SK-MEL-5 (cell line): ENCODE measurements at regions not wholly inside any gene's neighbourhood (a gene's known extent, or its start where the extent isn't known, plus 50 kb on each side); places are given as distances from the start of the nearest gene placed in this dataset.
"Not testable (repeated sequence)": the region's sequence is repeated elsewhere in the genome, so short reads cannot be mapped to it uniquely, and the experiment has no call there.

Source experiments
- DNase-seq: peaks from one replicate; pipeline ENCODE4 v3.0.0-alpha.2; 2016; ENCODE audit warnings: low read depth, low spot score
- in situ Hi-C: cut with HindIII; loops from 2 replicates; pipeline ENCODE4 v1.10.0; 2016; ENCODE audit warnings: low sequenced_read_pairs, high pct_unique_total_duplicates, low pct_unique_long_range_greater_than_20kb

DNA sequence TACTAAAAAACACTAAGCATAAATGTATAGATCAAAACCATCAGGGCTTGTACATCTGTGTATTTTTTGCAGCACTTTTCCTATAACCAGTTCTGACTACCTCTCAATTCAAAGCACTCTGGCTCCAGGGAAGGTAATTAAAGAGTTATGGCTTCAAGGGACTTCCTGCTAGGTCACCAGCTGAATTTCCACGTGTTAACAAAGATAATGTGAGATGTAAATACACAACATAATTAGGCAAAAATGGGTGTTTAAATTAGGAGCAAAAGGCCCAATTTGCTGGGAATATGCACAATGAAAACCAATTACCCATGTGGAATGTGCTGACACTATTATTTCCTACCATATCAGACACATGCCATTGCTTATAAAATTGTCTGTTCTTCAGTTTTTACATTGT is 513.4 kb upstream of the FLRT2 start:
- in situ Hi-C loops = no loop called here
- DNase-seq = no peak

DNA sequence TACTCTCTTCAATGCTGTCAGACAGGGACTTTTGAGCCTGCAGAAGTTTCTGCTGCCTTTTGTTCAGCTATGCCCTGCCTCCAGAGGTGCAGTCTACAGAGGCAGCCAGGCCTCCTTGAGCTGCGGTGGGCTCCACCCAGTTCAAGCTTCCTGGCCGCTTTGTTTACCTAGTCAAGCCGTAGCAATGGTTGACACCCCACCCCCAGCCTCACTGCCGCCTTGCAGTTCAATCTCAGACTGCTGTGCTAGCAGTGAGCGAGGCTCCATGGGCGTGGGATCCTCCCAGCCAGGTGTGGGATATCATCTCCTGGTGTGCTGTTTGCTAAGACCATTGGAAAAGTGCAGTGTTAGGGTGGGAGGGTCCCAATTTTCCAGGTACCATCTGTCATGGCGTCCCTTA is 506.1 kb upstream of the FLRT2 start:
- DNase-seq, in situ Hi-C loops: not testable (repeated sequence)

DNA sequence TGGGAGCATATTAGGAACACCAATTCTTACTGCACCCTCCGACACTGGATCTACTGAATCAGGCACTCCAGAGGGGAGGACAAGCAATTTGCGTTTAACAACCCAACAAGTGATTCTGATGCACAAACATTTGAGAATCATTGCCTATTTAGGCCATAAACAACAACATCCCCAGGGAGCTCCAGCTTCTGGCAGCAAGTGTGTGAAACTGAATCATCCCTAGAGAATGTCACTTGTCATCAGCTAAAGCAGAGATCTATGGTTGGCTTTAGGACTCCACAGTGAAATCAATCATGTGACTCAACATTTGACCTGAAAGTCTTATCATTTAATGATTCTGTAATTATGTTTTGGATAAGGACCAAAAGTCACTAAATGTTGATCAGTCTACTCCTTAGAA is 505.0 kb upstream of the FLRT2 start:
- in situ Hi-C loops = no loop called here
- no peak for DNase-seq

DNA sequence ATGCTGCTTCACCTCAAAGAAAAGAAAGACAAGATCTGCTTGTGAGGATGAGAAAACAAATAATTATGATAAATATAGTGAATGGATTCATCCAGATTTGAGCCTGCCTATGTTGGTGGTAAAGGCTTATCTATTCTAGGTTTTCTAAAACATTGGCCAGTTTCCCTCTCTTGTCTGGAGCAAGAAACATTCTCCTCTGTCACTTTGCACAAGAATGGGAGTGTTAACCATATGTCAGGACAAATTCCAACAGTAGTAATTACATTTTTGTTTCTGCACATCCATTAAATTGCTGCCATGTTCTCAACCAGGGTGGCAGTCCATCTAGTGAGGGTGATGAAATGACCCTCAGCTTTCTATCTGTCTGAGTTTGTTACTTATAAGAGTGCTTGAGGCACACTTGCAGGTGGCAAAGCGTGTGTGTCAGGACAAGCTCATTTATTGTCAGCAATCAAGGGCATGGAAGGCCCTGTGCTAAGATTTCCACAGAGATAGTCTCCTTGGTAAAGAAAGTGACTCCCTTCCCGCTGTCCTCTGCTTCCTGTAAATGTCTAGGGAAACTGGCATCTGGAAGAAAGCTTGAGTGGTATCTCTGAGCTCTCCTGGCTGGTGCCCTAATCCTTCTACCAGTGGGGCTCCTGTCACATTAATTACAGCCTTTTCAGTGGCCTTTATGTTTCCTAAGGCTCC is 502.1 kb upstream of the FLRT2 start:
- DNase-seq = no peak
- in situ Hi-C loops = no loop called here

DNA sequence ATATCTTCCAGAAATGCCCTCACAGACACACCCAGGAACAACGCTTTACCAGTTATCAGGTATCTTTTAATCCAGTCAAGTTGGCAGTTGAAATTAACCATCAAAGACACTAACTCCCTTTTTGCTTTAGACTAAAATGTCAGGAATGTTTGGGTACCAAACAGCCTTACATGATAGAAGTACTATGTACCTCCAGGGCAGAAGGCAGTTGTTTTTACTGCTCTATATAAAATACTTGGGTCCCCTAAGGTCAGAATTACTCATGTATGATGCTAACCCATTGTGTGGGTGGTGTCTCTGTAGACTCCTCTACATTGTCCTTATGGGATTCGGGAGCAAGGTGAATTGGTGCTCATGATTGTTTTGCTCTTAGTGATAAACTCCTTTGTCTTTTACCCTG is 492.5 kb upstream of the FLRT2 start:
- DNase-seq = no peak
- in situ Hi-C loops = no loop called here

DNA sequence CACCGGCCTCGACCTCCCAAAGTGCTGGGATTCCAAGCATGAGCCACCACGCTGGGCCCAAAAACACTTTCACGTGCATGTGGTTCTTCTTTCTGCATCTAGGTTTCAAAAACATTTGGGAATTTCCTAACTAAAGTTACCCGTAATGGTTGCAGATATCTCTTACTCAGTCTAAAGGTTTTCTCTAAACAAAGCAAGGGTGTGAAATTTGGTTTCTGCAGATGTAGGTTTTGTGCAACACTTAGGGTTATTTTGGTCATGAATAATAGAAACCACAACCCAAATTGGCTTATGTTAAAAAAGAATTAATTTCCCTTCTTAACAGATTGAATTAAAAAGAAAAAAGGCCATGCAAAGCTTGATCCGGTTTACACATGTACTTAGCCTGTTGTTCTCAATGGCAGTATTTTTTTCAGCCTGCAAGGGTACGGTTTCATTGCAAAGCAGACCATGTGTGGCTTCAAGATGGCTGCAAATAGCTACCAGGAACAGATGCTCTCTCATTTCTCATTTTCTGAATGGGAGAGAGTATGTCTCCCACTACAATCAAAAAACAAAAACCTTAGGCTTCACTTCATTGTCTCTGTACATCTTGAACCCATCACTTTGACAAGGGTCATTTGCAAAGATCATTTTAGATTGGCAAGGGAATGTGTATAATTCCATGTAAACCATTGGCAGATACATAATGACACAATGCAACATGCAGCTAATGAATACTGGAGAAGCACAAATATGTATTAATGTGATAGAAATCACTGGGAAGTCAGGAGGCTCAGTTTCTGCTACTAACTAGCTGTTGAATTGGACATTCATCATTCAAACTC is 491.2 kb upstream of the FLRT2 start:
- in situ Hi-C loops = no loop called here
- DNase-seq = no peak

DNA sequence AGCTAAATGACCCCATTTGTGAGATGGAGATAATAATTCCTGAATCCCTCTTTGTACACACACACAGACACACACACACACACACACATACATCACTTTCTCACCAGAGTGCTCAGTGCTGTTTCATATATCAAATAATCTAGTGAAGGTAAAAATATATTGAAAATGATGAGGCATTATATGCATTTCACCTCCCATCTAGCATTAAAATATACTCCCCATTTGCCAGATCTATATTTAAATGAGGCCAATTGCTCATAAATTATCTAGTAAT is 490.7 kb upstream of the FLRT2 start:
- in situ Hi-C loops = no loop called here
- DNase-seq = no peak

DNA sequence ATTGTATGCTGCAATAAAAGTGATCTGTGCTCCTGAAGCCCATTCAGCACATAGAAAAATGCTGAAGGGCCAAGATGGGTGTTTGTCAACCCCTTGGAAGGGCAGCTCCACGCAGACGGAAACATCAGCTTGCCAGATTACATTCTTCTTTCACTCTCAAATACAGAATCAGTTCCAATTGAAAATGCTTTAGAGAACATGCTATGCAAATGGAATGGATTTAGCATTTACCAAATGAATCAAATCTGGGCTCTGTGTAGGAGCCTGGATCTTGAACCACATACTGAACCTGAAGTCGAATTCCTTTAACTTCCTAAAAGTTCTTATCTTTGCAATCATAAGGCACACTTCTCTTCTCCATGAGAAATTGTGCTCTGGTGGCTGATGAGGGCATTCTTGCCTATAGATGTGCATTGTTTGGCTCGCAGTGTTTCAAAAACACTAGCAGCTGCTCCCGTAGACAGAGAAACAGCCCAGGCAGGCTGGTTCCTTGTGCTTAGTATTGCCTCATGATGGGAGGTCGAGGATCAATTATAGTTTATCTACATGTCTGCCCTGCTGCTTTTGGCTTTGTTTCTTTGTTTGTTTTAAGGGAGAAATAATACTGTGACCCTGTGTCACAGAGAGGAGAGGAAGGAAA is 489.8 kb upstream of the FLRT2 start:
- in situ Hi-C loops = no loop called here
- no peak for DNase-seq

DNA sequence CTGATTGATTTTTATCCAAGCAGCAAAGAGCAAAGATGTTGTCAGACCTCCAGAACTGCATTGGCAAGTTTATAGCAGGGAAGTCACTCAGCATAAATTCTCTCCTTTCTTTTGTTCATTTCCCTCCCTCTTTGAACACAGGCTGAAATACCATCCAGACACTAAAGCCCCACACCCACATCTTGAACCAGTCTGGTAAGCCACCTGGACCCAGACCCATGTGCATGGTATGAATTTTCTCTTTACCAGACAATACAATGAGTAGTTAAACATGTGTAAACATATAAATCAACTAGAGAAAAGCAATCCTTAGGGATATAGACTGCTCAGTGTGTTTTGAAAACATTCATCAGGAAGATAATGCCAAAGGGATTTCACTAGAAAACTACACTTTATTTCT is 488.3 kb upstream of the FLRT2 start:
- in situ Hi-C loops = no loop called here
- DNase-seq = no peak

DNA sequence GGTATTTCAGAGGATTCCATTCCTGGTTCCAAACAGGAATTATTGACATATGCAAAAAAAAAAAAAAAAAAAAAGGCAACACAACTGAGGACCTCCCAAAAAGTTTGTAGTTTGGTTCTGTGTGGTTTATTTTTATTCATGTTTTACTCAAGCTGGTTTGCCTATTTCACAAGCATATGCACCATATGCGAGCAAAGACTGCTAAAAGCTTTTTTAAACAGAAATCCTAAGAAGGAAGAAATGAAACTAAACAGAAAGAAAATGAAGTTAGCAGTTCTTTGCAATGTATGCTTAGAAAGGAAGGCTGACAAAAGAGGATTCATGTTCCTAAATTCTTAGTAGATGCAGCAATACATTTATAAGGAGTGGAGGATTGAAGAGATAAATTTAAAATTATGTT is 487.6 kb upstream of the FLRT2 start:
- in situ Hi-C loops = no loop called here
- no peak for DNase-seq

DNA sequence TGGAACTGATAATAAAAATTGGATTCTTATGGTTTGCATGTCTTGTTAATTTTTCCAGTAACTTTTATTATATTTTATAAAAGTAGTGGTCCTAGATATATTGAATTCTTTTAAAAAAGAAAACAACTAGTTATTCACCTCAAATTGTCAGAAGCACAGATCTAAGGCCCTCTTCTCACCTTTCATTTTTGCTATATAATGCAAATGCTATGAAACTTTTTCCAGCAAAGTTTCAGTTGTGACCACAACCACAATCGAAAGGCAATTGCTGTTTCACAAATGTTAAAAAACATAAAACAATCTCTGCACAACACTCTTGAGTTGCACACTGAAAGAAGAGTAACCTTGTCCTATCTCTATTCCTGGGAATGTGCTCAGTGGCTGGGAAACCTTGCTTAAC is 479.8 kb upstream of the FLRT2 start:
- no peak for DNase-seq
- in situ Hi-C loops = no loop called here

DNA sequence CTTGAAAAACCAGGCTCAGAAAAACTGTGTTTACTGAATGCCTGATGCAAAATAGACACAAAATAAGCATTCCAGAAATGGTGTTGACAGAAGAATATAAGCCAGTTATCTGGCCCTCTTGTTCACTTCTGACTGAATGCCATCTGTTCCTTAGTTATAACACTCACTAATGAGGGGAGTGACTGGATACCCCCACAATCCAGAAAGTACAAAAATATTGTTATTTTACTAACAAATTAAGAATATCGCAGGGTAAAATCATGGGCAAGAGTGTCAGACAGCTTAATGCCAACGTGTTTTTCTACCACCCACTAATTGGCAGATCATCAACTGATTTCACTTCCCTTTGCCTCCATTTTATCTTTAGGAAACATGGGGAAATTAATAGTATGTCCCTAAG is 477.3 kb upstream of the FLRT2 start:
- in situ Hi-C loops = no loop called here
- no peak for DNase-seq

DNA sequence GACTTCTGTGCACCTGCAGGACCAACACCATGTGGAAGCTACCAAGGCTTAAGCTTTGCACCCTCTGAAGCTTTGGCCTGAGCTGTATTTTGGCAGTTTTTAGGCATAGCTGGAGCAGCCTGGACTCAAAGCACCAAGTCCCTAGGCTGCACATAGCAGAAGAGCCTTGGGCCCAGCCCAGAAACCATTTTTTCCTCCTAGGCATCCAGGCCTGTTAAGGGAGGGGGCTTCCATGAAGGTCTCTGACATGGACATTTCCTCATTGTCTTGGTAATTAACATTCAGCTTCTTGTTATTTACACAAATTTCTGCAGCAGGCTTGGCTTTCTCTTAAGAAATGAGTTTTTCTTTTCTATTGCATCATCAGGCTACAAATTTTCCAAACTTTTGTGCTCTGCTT is 475.8 kb upstream of the FLRT2 start:
- in situ Hi-C loops = no loop called here
- no peak for DNase-seq

DNA sequence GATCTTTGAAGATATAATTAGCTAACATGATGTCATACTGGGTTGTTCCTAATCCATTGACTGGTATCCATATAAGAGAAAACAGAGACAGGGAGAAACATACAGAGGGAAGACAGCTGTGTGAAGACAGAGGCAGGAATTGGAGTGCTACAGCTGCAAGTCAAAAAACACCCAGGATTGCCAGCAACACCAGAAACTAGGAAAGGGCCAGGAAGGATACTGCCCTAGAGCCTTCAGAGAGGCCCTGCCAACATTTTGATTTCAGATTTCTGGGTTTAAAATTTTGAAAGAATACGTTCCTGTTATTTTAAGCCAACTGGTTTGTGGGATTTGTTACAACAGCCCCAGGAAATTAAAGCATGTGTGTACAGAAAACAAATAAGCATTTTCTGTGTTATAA is 473.7 kb upstream of the FLRT2 start:
- no peak for DNase-seq
- in situ Hi-C loops = no loop called here

DNA sequence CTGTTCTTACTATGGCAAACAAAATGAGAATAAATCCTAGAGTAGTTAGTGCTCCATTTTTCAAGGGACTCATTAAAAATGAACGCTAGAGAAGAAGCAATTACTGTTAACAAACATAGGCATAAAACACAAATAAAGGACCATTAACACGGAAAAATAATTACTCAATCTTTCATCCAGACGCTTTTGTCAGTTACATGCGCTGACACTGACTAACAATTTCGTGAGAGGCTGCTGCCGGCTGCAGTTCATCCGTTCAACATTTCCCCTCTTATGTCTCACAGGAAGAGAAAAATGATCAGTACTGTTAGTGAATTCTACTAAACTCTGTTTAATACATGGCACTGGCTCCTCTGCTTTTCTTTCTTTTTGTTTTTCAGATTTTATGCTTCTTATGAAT is 472.7 kb upstream of the FLRT2 start:
- in situ Hi-C loops = no loop called here
- no peak for DNase-seq

DNA sequence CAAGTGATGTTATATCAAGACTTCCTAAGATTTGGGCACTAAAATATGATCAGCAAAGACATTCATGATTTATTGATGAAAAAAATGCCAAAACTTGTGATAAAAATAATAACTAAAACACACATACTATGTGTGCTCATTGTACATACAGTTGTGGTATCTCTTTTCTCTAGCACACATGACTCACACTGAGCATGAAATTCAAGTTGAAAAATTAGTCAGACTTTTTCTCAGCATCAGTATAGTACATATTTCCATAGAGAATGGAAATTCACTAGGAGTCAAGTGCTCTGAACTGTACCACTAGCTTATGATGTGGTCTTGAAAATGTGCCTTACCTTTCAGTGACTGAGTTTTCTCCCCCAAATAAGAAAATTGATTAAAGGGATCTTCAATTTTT is 471.8 kb upstream of the FLRT2 start:
- in situ Hi-C loops = no loop called here
- no peak for DNase-seq

DNA sequence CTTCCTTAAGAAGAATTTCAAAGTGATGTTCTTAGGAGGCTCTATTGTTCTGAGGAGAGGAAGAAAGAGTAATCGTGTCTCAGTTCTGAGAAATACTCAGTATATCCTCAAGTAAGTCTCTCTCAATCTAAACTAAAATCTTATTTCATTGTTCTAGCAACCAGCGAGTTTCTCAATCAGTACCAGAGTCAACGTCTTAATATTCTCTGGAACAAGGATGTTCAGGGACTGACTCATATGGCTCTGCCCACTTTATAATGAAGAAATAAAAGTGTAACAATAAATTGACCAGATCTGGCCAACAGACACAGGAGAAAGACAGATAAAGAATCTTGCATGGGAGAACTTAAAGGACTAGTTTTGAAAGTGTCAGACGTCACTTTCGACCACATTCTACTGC is 469.8 kb upstream of the FLRT2 start:
- DNase-seq = no peak
- in situ Hi-C loops = no loop called here

DNA sequence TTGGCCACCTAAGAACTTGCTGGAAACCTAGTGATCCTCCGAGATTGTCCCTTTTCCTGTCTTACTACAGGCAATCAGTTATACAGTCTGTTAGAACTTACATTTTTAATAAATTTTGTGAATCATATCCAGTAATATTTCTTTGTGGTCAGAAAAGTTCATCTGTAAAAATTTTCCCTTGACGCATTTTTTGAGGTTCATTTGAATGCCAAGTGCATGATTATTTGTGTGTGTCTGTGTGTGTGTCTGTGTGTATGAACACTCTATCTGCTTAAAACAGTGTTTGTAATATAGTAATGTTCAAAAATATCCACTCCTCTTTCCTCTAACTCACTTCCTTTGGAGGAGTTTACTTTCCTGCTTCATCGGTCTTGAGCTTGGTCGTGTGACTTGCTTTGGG is 468.7 kb upstream of the FLRT2 start:
- no peak for DNase-seq
- in situ Hi-C loops = no loop called here

DNA sequence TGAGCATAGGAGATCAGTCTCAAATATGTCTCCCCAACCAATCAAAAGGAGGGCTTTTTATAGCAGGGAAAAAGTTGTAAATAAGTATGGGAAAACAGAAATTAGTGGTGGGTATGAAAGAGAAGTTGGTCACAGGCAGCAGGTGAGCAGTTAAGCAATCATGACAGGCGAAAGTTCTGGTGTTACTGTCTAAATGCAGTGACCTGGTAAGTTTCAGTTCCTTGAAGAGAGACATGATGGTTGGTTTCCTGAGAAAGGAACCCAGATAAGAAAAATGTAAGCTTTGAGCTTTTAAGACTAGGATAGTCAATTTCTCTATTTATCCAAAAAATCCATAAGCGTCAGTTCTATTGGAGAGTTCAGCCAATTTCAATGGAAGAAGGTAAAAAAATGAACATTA is 466.2 kb upstream of the FLRT2 start:
- in situ Hi-C loops = no loop called here
- no peak for DNase-seq
